ENCODE measurements at regions not wholly inside any gene's neighbourhood (a gene's known extent, or its start where the extent isn't known, plus 50 kb on each side); places are given as distances from the start of the nearest gene placed in this dataset.

GRCh38 chr4:175540732-175541131 is 271.3 kb downstream of the GPM6A start (continued):
- no peak for TF ChIP-seq KLF13 (tag; IDR thresholded peaks at IDR 0.05; ENCODE audit: borderline replicate concordance, low read depth)
- no peak for TF ChIP-seq ASH1L (IDR thresholded peaks at IDR 0.05; ENCODE audit: borderline replicate concordance, low read depth, partially characterized antibody)
- TF ChIP-seq L3MBTL2 (IDR thresholded peaks at IDR 0.05): no peak
- no peak for TF ChIP-seq TAF9B (IDR thresholded peaks at IDR 0.05; ENCODE audit: partially characterized antibody)
- TF ChIP-seq ELF1 (tag; IDR thresholded peaks at IDR 0.05): no peak

GRCh38 chr4:175542786-175543185 is 269.3 kb downstream of the GPM6A start:
- intact Hi-C loops (cut with micrococcal nuclease): no loop called here
- WGBS (ENCODE audit: insufficient coverage, low coverage, missing lambda C conversion rate): 0% methylated on average over 1 of the region's 1 CpG
- TF ChIP-seq FIP1L1 (IDR thresholded peaks at IDR 0.05; ENCODE audit: low read depth, low read length, poor library complexity, severe bottlenecking) (no peak), RHOXF2B (CRISPR knock-in tag; conservative IDR thresholded peaks at IDR 0.05) (no peak), HSF4 (CRISPR knock-in tag; IDR thresholded peaks at IDR 0.05; ENCODE audit: borderline replicate concordance) (no peak), STAT5A (IDR thresholded peaks at IDR 0.05; ENCODE audit: borderline replicate concordance, low read length) (no peak), PTBP1 (IDR thresholded peaks at IDR 0.05; ENCODE audit: low read depth, low read length) (no peak), DLX4 (CRISPR knock-in tag; IDR thresholded peaks at IDR 0.05) (no peak), RFX7 (CRISPR knock-in tag; IDR thresholded peaks at IDR 0.05) (no peak), ZBTB8A (IDR thresholded peaks at IDR 0.05; ENCODE audit: partially characterized antibody) (no peak), ZBTB5 (IDR thresholded peaks at IDR 0.05) (no peak), TCFL5 (CRISPR knock-in tag; conservative IDR thresholded peaks at IDR 0.05) (no peak), TSHZ1 (CRISPR knock-in tag; IDR thresholded peaks at IDR 0.05) (no peak), ZNF589 (CRISPR knock-in tag; IDR thresholded peaks at IDR 0.05; ENCODE audit: low read depth) (no peak)

More at GRCh38 chr4:175542786-175543185, 269.3 kb downstream of the GPM6A start:
- no peak overlapping the region for H2AFZ ChIP-seq (ENCODE audit: low read depth, low read length)
- CTCF ChIA-PET (ENCODE audit: low intra/inter-chr PET ratio): no interaction called here
- H3K79me2 ChIP-seq (ENCODE audit: control insufficient read depth, insufficient read depth, low read length): no peaks in the 10 kb centered on the region
- no peak for DNase-seq (ENCODE audit: extremely low read depth in 1 of 4, low spot score in 3 of 4)
- in situ Hi-C loops (cut with MboI): loop anchor here (25.0 kb wide), 1 partner anchor 1180 kb away; no protein-coding TSS in a partner anchor
- H4K20me1 ChIP-seq (replicated peaks; ENCODE audit: control insufficient read depth, insufficient read depth, low read length): no peaks in the 10 kb centered on the region
- POLR2A ChIA-PET: no interaction called here
- H3K27ac ChIP-seq (ENCODE audit: extremely low read depth, low read depth, low read length): no peak overlapping the region
- FAIRE-seq: no peak
- no peak for ATAC-seq
- no peaks in the 10 kb centered on the region for H3K4me1 ChIP-seq (replicated peaks in 1 of 2; ENCODE audit: control insufficient read depth in 2 of 2, insufficient read depth in 2 of 2, low read length in 2 of 2)
- no peak overlapping the region for H3K4me3 ChIP-seq
- H3K9me3 ChIP-seq (replicated peaks; ENCODE audit: control insufficient read depth, insufficient read depth, low read depth, low read length): no peaks in the 10 kb centered on the region
- H3K4me2 ChIP-seq (ENCODE audit: insufficient read depth, low read length): no peak overlapping the region
- no TSS peak for BruUV-seq (replicated peaks)
- H3K9ac ChIP-seq (ENCODE audit: insufficient read depth in 1 of 2, low read depth in 2 of 2, low read length in 2 of 2): no peak overlapping the region
- no peaks in the 10 kb centered on the region for H3K36me3 ChIP-seq (ENCODE audit: control insufficient read depth, insufficient read depth, low read length)
- no peaks in the 10 kb centered on the region for H3K9me1 ChIP-seq (ENCODE audit: control insufficient read depth, insufficient read depth, low read length)
- H3K27me3 ChIP-seq (ENCODE audit: control insufficient read depth in 2 of 2, insufficient read depth in 2 of 2, low read length in 2 of 2): no peaks in the 10 kb centered on the region

All from K562 (cell line).